ENCODE measurements at regions not wholly inside any gene's neighbourhood (a gene's known extent, or its start where the extent isn't known, plus 50 kb on each side); places are given as distances from the start of the nearest gene placed in this dataset.

GRCh38 chr6:14571746-14572145 lies 454.2 kb downstream of the CD83 start:
- TF ChIP-seq CTCF (IDR thresholded peaks at IDR 0.05) (no peak), POLR2AphosphoS5 (IDR thresholded peaks at IDR 0.05) (no peak), POLR2A (IDR thresholded peaks at IDR 0.05) (no peak), EP300 (IDR thresholded peaks at IDR 0.05) (no peak)
- H3K4me3 ChIP-seq, result no peak overlapping the region
- no peak for DNase-seq
- WGBS, 2 donors, result 91 to 93% methylated on average over 7 of the region's 7 CpGs
- H3K27ac ChIP-seq, result no peak overlapping the region
- intact Hi-C loops (cut with DNase I), result no loop called here
- H3K4me1 ChIP-seq, result no peaks in the 10 kb centered on the region
- no peaks in the 10 kb centered on the region for H3K27me3 ChIP-seq
- no peaks in the 10 kb centered on the region for H3K9me3 ChIP-seq
- H3K36me3 ChIP-seq, result no peaks in the 10 kb centered on the region

GRCh38 chr6:14573267-14573666 lies 455.7 kb downstream of the CD83 start:
- TF ChIP-seq POLR2A (IDR thresholded peaks at IDR 0.05), result no peak
- TF ChIP-seq EP300 (IDR thresholded peaks at IDR 0.05), result no peak
- TF ChIP-seq POLR2AphosphoS5 (IDR thresholded peaks at IDR 0.05), result no peak
- TF ChIP-seq CTCF (IDR thresholded peaks at IDR 0.05), result no peak
- WGBS, 2 donors, result 88 to 96% methylated on average over 3 of the region's 3 CpGs
- H3K4me3 ChIP-seq, result no peak overlapping the region
- no peak overlapping the region for H3K27ac ChIP-seq
- no peaks in the 10 kb centered on the region for H3K4me1 ChIP-seq
- H3K9me3 ChIP-seq, result no peaks in the 10 kb centered on the region
- no peaks in the 10 kb centered on the region for H3K36me3 ChIP-seq
- intact Hi-C loops (cut with DNase I), result no loop called here
- no peaks in the 10 kb centered on the region for H3K27me3 ChIP-seq
- no peak for DNase-seq

GRCh38 chr6:14573703-14574290 lies 456.2 kb downstream of the CD83 start:
- 80 to 93% methylated on average over 2 of the region's 2 CpGs for WGBS, 2 donors
- Histone ChIP-seq H3K27ac (no peak overlapping the region), H3K4me3 (no peak overlapping the region), H3K36me3 (no peaks in the 10 kb centered on the region), H3K4me1 (no peaks in the 10 kb centered on the region), H3K27me3 (no peaks in the 10 kb centered on the region), H3K9me3 (no peaks in the 10 kb centered on the region)
- DNase-seq, result no peak
- no peak for TF ChIP-seq EP300 (IDR thresholded peaks at IDR 0.05)
- no peak for TF ChIP-seq POLR2AphosphoS5 (IDR thresholded peaks at IDR 0.05)
- TF ChIP-seq POLR2A (IDR thresholded peaks at IDR 0.05), result no peak
- TF ChIP-seq CTCF (IDR thresholded peaks at IDR 0.05), result no peak
- intact Hi-C loops (cut with DNase I), result no loop called here

- H3K9me3 ChIP-seq, result no peaks in the 10 kb centered on the region
- TF ChIP-seq CTCF (IDR thresholded peaks at IDR 0.05), result no peak
- no peaks in the 10 kb centered on the region for H3K36me3 ChIP-seq
- no peaks in the 10 kb centered on the region for H3K4me1 ChIP-seq
- H3K27ac ChIP-seq, result no peak overlapping the region
- 88 to 90% methylated on average over 1 of the region's 1 CpG for WGBS, 2 donors
- intact Hi-C loops (cut with DNase I), result no loop called here
- no peak overlapping the region for H3K4me3 ChIP-seq
- no peak for DNase-seq
- no peaks in the 10 kb centered on the region for H3K27me3 ChIP-seq
Observed at GRCh38 chr6:14575961-14576360, 458.4 kb downstream of the CD83 start.

- Histone ChIP-seq H3K4me3 (no peak overlapping the region), H3K4me1 (no peaks in the 10 kb centered on the region), H3K27ac (no peak overlapping the region), H3K27me3 (no peaks in the 10 kb centered on the region), H3K36me3 (no peaks in the 10 kb centered on the region), H3K9me3 (no peaks in the 10 kb centered on the region)
- no peak for DNase-seq
- WGBS, 2 donors, result 70 to 83% methylated on average over 3 of the region's 3 CpGs
- intact Hi-C loops (cut with DNase I), result no loop called here
- TF ChIP-seq POLR2AphosphoS5 (IDR thresholded peaks at IDR 0.05), result no peak
- no peak for TF ChIP-seq EP300 (IDR thresholded peaks at IDR 0.05)
- no peak for TF ChIP-seq CTCF (IDR thresholded peaks at IDR 0.05)
- no peak for TF ChIP-seq POLR2A (IDR thresholded peaks at IDR 0.05)
Observed at GRCh38 chr6:14578994-14579393, 461.4 kb downstream of the CD83 start.

Data from sigmoid colon (tissue), 6 donors.